T-helper 1 cell (primary cell): ENCODE measurements at regions not wholly inside any gene's neighbourhood (a gene's known extent, or its start where the extent isn't known, plus 50 kb on each side); places are given as distances from the start of the nearest gene placed in this dataset.

Experiments used
- DNase-seq, 5 donors: peaks; one replicate each; pipeline ENCODE4 v3.0.0-alpha.2; 2012 to 2020

DNA sequence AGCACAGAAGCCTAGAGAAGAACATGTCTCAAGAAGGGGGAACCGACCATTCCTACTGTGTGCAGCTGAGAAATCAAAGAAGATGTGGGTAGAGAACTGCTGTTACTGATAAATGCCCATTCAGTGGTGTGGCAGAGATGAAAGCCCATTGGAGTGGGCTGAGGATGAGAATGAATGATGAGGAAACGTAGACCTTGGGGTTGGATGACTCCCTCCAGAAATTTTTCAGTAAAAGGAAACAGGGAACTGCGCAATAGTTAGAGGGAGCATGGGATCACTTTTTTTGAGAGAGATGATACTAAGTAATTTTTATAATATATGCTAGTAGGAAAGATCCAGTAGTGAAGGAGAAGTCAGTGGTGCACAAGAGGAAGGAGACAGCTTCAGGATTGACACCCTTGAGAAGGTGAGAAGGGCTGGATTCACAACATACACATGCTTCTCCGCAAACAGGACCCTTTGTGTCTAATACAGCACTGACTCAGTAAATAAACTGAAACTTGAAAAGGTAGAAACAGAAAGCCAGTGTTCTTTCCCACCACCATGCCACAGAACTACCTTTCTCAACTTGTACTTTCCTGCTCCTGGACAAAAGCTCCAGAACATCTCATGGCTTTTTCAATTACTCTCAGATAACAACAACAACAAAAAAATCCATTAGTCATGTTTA is 104.7 kb upstream of the IL6 start:
- DNase-seq, result no peak

DNA sequence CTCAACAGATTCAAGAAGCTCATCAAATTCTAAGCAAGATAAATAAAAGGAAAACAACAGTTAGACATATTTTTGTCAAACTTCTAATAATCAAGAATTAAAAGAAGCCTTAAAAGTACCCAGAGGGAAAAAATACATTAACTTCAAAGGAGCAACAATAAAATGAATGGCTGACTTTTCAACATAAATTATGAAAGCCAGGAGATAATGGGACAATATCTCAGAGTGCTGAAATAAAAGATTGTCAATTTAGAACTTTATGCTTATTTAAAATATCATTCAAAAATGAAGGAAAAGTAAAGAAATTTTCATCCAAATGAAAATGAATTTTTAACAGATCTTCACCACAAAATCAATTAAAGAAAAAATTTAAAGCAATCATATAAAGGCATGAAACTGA is 108.5 kb upstream of the IL6 start:
- no peak for DNase-seq

- no peak for DNase-seq
Observed at GRCh38 chr7:22617166-22617565, 109.8 kb upstream of the IL6 start.

GRCh38 chr7:22613496-22613895 is 113.5 kb upstream of the IL6 start:
- DNase-seq, result no peak

- DNase-seq, result no peak
Observed at GRCh38 chr7:22612776-22613175, 112.8 kb upstream of the STEAP1B start.

DNA sequence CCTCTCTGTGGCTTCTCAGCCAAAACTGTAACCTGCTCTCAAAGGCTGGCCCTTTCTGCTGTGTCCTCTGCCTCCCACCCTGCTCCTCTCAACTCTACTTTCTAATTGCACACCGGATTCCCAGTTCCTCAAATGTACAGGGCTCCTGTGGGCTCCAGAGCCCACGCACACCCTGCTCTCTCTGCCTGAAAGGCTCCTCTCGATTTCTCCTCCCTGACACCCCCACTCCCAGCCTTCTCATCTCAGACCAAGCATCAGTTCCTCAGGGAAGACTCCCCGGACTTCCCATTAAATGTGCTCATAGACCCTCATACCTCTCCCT is 111.7 kb upstream of the STEAP1B start:
- DNase-seq, result no peak

DNA sequence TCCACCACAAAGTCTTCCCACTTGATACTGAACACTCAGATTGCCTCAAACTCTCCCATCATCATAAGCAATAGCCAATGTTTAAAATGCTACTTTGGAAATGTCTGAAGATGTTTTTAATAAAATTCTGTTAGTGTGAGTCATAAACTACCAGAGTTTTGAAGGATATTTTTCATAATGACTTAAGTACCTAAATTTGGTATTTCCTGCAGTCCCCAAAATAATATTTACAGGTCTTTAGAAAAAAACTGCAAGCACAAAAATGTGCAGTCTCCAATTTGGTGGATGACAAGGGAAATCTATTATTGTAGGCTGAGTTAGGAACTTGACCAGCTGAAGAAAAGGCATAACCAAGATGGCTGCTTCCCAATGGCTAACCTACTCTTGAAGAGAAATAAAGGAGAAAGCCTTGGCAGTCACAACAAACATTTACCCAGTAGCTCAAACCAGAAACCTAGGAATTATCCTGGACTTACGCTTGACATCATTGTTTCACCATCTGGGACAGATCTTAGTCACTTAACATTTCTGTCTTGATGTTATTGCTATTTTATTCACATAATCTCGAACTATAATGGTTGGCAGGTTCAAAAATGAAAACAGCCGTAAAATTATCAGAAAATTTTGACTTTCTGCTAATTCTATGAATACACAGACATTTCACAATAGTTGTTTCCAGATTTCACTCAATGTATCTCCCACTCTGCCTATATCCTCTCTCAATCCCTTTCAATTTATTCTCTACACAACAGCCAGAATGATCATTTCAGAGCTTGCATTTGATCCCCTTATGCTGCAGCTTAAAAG is 111.2 kb upstream of the STEAP1B start:
- DNase-seq, result no peak

GRCh38 chr7:22610263-22610662 is 110.3 kb upstream of the STEAP1B start:
- DNase-seq, result no peak

DNA sequence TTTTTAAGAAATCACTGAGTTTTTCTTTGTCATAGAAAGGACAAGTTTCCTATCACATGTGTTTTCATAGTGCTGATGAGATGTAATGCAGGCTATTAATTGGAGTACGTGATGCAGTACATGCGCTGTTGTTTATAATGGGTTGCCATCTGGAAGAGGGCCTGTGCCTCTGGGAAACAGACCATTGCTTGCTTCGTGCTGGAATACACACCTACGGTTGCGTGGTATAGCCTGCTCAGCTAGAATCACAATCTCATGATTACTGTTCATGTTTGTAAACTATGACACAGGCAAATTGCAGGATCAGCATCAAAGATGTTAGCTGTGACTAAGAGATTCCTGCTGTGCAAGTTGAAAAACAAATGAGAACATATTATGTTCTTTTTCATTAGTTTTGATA is 107.2 kb upstream of the STEAP1B start:
- DNase-seq, result no peak

- no peak for DNase-seq
Observed at GRCh38 chr7:22604246-22604645, 104.3 kb upstream of the STEAP1B start.

GRCh38 chr7:22601812-22602565 is 102.0 kb upstream of the STEAP1B start:
- no peak for DNase-seq

- no peak for DNase-seq
Observed at GRCh38 chr7:22601408-22601807, 101.4 kb upstream of the STEAP1B start.

- no peak for DNase-seq
Observed at GRCh38 chr7:22601003-22601402, 101.0 kb upstream of the STEAP1B start.

- DNase-seq, result no peak
Observed at GRCh38 chr7:22598318-22598920, 98.4 kb upstream of the STEAP1B start.

DNA sequence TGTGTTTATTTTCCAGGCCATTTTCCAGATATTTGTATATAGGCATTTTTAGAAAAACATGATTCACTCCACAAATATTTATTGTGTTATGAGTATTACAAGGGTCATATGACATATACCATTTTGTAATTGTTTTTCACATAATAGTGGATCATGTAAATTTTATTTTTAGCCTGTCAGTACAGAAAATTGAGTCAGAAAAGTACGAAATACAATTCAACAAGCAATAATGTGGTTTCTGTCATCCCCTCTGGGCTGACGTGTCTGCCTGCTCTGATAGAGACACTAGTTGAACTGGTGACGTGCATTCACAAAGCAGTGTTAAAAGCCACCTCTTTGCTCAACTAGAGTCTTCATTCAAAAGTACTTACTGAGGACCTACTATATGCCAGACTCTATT is 97.9 kb upstream of the STEAP1B start:
- DNase-seq, result no peak

DNA sequence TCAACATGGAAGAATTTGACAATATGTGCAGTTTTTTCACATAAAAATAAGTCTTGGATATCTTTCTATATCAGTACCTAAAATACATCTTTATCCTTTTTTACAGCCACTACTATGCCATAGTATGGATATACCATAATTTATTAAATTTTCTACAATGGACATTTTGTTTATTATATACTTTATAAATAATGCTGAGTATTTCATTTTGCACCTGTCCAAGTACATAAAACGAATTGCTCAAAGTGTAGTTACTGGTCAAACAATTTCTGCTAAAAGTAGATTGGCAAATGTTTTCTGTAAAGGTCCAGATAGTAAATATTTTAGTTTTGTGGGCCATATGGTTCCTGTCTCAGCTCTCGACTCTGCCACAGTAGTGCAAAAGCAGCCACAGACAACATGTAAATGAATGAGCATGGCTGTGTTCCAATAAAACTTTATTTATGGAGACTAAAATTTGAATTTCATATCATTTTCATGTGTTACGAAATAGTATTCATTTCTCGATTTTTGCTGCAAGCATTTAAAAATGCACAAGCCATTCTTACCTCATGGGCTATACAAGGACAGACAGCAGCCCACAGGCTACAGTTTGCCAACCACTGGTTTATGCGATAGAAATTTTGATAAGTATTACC is 96.9 kb upstream of the STEAP1B start:
- no peak for DNase-seq

DNA sequence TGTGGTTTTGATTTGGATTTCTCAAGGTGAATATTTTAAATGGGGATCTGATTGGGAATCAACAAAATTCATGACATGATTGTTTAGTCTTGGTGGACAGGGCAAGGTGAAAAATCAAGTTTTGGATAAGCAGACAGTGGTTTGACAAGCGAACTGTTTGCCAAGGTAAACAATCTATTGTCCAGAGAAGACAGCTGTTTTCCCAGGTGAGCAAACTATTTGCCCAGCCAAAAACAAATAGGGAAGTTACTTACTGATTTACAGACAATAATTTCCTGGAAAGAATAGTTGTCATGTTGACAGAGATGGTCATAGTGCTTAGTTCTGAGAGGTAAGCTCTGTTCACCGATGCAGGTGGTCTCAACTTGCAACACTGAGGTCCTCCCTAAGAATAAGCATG is 94.0 kb upstream of the STEAP1B start:
- DNase-seq, result no peak

DNA sequence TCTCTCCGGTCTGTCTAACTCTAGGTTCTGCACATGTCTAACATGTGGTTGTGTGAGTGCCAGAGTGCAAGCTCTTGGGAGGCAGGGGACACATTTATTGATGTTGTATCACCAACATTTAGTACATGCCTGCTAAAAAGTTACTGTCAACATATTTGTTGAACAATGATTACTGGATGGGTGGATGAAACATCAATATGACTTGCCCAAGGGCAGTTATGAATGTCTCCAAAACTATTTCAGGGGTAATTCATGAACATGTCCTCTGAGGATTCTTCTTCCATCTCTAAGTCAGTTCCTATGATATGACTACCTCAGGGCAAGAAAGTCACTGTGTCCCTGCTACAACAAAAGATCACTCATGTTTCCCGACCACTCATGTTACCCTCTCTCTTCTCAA is 91.3 kb upstream of the STEAP1B start:
- no peak for DNase-seq

DNA sequence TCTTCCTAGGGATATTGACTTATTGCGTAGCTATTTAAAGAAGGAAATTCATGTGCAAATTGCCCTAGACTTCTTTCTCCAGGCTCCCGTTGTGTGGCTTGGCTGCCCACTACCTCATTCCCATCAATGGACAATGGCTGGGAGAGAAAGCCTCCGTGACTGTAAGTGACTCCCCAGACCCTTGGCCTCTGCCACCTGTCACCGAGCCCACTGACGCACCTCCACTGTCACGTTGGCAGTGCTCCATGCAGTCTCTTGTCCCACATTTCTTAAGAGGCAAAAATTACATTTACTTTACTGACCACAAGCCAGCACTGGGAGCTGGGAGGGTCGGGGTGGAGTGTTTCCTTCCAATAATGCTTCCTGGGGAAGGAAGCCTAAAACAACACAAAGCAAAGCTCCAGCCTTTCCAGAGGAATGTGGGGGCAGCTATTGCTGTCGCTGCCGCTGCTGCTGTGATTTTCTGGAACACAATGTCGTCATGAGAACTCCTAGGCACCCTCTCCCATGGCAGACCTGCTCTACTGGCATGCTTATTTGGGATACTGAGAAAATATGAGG is 89.7 kb upstream of the STEAP1B start:
- no peak for DNase-seq

DNA sequence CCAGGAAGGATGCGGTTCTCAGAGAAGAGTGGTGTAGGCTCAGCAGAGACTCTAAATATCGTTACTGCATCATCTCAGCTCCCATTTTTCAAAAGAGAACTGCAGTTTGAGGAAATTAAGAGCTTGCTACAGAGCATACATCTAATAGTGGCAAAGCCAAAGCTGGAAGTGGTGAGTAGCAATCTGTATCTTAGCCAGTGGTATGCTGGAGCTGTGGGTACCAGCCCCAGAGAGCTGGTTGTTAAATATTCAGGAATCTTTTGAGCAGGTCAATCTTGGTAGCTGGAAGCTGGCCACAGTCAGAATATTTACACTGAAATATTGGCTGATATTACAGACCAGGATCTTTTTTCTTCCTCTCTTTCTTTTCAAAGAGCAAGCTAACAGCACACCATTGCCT is 88.4 kb upstream of the STEAP1B start:
- DNase-seq, result no peak

GRCh38 chr7:22587322-22587721 is 87.3 kb upstream of the STEAP1B start:
- DNase-seq, result peak in 1 of 5 donors; percentile 49

- no peak for DNase-seq
Observed at GRCh38 chr7:22586786-22587140, 86.8 kb upstream of the STEAP1B start.
